Keratinocyte (primary cell): ENCODE measurements at regions not wholly inside any gene's neighbourhood (a gene's known extent, or its start where the extent isn't known, plus 50 kb on each side); places are given as distances from the start of the nearest gene placed in this dataset.

Experiments used
- DNase-seq: peaks from one replicate; pipeline ENCODE4 v3.0.0-alpha.2; 2011; ENCODE audit warnings: low read depth, missing footprints, low spot score
- FAIRE-seq: peaks from 2 replicates; lab custom pipeline; 2011; peaks lifted over from hg19 to GRCh38; lab: Jason Lieb, UNC
- H2AFZ ChIP-seq: 2 replicates; pipeline ENCODE4 v1.6.0; 2012; ENCODE audit warnings: low read length, control low read depth, inconsistent platforms; ENCODE audit not compliant: control insufficient read depth
- H3K27ac ChIP-seq: 2 replicates; pipeline ENCODE4 v1.5.1; 2011; ENCODE audit warnings: low read length; ENCODE audit not compliant: control insufficient read depth, insufficient read depth
- H3K27me3 ChIP-seq: 3 replicates; pipeline ENCODE4 v1.6.0; 2011; ENCODE audit warnings: low read length; ENCODE audit not compliant: control insufficient read depth, insufficient read depth; ENCODE audit errors: extremely low read depth
- H3K36me3 ChIP-seq, 2 experiments: 2 replicates in 1 of 2; 3 replicates in 1 of 2; pipeline ENCODE4 v1.5.1; 2011; ENCODE audit warnings: low read length in 2 of 2, mild to moderate bottlenecking in 1 of 2; ENCODE audit not compliant: control insufficient read depth in 2 of 2, insufficient read depth in 2 of 2; ENCODE audit errors: extremely low read depth in 1 of 2
- H3K4me1 ChIP-seq: 3 replicates; pipeline ENCODE4 v1.5.1; 2011; ENCODE audit warnings: low read length; ENCODE audit not compliant: control insufficient read depth, insufficient read depth; ENCODE audit errors: extremely low read depth
- H3K4me2 ChIP-seq: 3 replicates; pipeline ENCODE4 v1.6.0; 2011; ENCODE audit warnings: low read depth, low read length; ENCODE audit not compliant: control insufficient read depth, insufficient read depth; ENCODE audit errors: extremely low read depth
- H3K4me3 ChIP-seq, 3 experiments: fragments of 200-600 bp in 1 of 3; sonication (generic) in 1 of 3; 2 replicates in 2 of 3; 3 replicates in 1 of 3; pipeline ENCODE4 v1.5.1; 2011 to 2016; ENCODE audit warnings: low read length in 3 of 3, mild to moderate bottlenecking in 3 of 3, control low read depth in 2 of 3, inconsistent platforms in 1 of 3, low read depth in 1 of 3, mixed read lengths in 1 of 3, mixed run types in 1 of 3, moderate library complexity in 1 of 3; ENCODE audit not compliant: control insufficient read depth in 2 of 3, insufficient read depth in 2 of 3; ENCODE audit errors: extremely low read depth in 1 of 3
- H3K79me2 ChIP-seq: 2 replicates; pipeline ENCODE4 v1.6.0; 2012; ENCODE audit warnings: low read length; ENCODE audit not compliant: control insufficient read depth, insufficient read depth
- H3K9ac ChIP-seq: 3 replicates; pipeline ENCODE4 v1.6.0; 2011; ENCODE audit warnings: low read length; ENCODE audit not compliant: control insufficient read depth, insufficient read depth; ENCODE audit errors: extremely low read depth
- H3K9me1 ChIP-seq: 3 replicates; pipeline ENCODE4 v1.6.0; 2011; ENCODE audit warnings: low read length; ENCODE audit not compliant: control insufficient read depth, insufficient read depth; ENCODE audit errors: extremely low read depth
- H3K9me3 ChIP-seq: 2 replicates; pipeline ENCODE4 v1.5.1; 2012; ENCODE audit warnings: low read depth, low read length; ENCODE audit not compliant: control insufficient read depth
- H4K20me1 ChIP-seq: 3 replicates; pipeline ENCODE4 v1.6.0; 2011; ENCODE audit warnings: low read length; ENCODE audit not compliant: control insufficient read depth, insufficient read depth; ENCODE audit errors: extremely low read depth
- EZH2 ChIP-seq: IDR thresholded peaks from one replicate; pipeline ENCODE4 v1.6.1; 2012; ENCODE audit warnings: inconsistent platforms, mild to moderate bottlenecking, low read length, moderate library complexity
- dilution Hi-C: fragments of 300-500 bp; cut with MboI; formaldehyde crosslinking; loops from one replicate; pipeline ENCODE4 v1.7.0; 2020; ENCODE audit warnings: low sequenced_read_pairs; ENCODE audit not compliant: extremely low pct_ligation_motif_present
- TF ChIP-seq, protein P1 (sequence below), 3 experiments: IDR thresholded peaks in 1 of 3; conservative IDR thresholded peaks in 1 of 3; optimal IDR thresholded peaks in 1 of 3; 2 replicates in 2 of 3; 3 replicates in 1 of 3; pipeline versions ENCODE3 to v1.5.1; 2011; ENCODE audit warnings: low read length in 3 of 3, mild to moderate bottlenecking in 3 of 3, moderate library complexity in 2 of 3, control low read depth in 1 of 3, inconsistent platforms in 1 of 3; ENCODE audit not compliant: insufficient read depth in 2 of 3; ENCODE audit errors: extremely low read depth in 1 of 3

DNA sequence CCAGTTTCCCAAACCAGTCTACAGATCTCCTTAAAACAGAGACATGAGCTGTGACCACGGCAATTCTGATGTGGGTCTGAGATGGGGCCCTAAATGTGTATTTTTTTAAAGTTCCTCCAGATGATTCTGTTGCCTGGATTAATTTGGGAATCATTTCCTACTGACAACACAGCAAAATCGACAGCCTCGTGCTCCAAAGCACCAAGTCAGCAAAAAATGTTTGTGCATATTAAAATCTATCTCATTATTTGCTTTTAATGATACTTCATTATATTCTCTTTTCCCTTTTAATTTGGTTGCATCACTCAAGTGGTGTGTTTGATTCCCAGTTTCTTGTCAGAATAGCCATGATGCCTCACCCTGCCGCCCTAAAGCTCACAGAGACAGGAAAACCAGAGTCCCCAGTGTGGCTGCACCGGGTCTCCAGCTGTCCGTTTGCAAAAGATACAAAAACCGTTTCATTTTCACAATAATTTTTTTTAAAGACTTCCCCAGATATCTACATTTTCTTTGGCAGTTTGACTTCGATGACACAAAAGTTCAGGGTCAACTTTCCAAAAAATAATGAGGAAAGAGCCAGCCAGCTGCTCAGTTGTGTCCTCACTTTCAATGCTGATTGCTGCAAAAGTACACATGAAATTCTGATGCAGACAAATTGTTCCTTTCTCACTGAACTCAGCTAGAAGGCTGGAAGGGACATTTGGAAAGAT is 443.2 kb upstream of the ID2 start:
- no peak for TF ChIP-seq EZH2
- TF ChIP-seq, protein P1, sequence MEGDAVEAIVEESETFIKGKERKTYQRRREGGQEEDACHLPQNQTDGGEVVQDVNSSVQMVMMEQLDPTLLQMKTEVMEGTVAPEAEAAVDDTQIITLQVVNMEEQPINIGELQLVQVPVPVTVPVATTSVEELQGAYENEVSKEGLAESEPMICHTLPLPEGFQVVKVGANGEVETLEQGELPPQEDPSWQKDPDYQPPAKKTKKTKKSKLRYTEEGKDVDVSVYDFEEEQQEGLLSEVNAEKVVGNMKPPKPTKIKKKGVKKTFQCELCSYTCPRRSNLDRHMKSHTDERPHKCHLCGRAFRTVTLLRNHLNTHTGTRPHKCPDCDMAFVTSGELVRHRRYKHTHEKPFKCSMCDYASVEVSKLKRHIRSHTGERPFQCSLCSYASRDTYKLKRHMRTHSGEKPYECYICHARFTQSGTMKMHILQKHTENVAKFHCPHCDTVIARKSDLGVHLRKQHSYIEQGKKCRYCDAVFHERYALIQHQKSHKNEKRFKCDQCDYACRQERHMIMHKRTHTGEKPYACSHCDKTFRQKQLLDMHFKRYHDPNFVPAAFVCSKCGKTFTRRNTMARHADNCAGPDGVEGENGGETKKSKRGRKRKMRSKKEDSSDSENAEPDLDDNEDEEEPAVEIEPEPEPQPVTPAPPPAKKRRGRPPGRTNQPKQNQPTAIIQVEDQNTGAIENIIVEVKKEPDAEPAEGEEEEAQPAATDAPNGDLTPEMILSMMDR (optimal IDR thresholded peaks at IDR 0.05 in 1 of 3, IDR thresholded peaks at IDR 0.05 in 1 of 3, conservative IDR thresholded peaks at IDR 0.05 in 1 of 3; ENCODE audit: extremely low read depth in 1 of 3, insufficient read depth in 2 of 3, low read length in 3 of 3): no peak
- H3K27ac ChIP-seq: no peak overlapping the region
- no peaks in the 10 kb centered on the region for H3K36me3 ChIP-seq
- no peak overlapping the region for H2AFZ ChIP-seq
- H3K9ac ChIP-seq: no peak overlapping the region
- no peaks in the 10 kb centered on the region for H4K20me1 ChIP-seq
- no peaks in the 10 kb centered on the region for H3K27me3 ChIP-seq
- no peaks in the 10 kb centered on the region for H3K79me2 ChIP-seq
- no peaks in the 10 kb centered on the region for H3K4me1 ChIP-seq
- no peaks in the 10 kb centered on the region for H3K9me3 ChIP-seq
- no peak overlapping the region for H3K4me2 ChIP-seq
- DNase-seq (no peak), FAIRE-seq (no peak)
- H3K9me1 ChIP-seq: no peaks in the 10 kb centered on the region
- dilution Hi-C loops: no loop called here
- no peak overlapping the region for H3K4me3 ChIP-seq

DNA sequence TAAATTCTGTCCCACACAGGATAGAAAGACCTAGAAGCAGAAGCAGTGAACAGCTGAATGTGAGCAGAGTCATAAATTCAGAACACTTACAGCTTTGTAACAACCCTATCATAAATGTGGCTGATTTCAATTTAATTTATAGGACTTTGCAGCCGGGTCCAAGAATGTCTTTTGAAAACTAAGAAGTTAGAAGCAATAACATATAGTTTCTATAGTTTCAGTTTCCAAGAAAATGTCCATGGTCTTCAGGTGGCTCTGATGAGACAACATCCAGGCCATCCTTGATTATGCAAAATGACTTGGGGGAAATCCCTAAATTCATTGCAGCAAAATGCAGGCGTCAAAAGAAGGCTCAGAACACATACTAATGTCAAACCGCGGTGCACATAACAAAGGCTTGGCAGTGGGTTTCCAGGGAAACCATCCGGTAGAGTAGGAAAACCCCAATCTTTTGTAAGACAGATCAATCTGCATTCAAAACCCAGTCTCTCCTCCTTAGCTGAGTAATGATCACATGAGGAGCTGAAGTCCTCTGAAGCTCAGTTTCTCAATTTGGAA is 442.2 kb upstream of the ID2 start:
- H4K20me1 ChIP-seq: no peaks in the 10 kb centered on the region
- H2AFZ ChIP-seq: no peak overlapping the region
- no peak for DNase-seq
- H3K4me2 ChIP-seq: no peak overlapping the region
- H3K4me1 ChIP-seq: no peaks in the 10 kb centered on the region
- no peaks in the 10 kb centered on the region for H3K27me3 ChIP-seq
- H3K79me2 ChIP-seq: no peaks in the 10 kb centered on the region
- H3K9me3 ChIP-seq: no peaks in the 10 kb centered on the region
- H3K36me3 ChIP-seq: no peaks in the 10 kb centered on the region
- H3K9ac ChIP-seq: no peak overlapping the region
- H3K27ac ChIP-seq: no peak overlapping the region
- H3K9me1 ChIP-seq: no peaks in the 10 kb centered on the region
- dilution Hi-C loops: no loop called here
- no peak overlapping the region for H3K4me3 ChIP-seq
- no peak for FAIRE-seq
- no peak for TF ChIP-seq EZH2
- TF ChIP-seq, protein P1 (optimal IDR thresholded peaks at IDR 0.05 in 1 of 3, IDR thresholded peaks at IDR 0.05 in 1 of 3, conservative IDR thresholded peaks at IDR 0.05 in 1 of 3; ENCODE audit: extremely low read depth in 1 of 3, insufficient read depth in 2 of 3, low read length in 3 of 3): no peak
